H1 (cell line): ENCODE measurements at regions not wholly inside any gene's neighbourhood (a gene's known extent, or its start where the extent isn't known, plus 50 kb on each side); places are given as distances from the start of the nearest gene placed in this dataset.

Experiments
- CBX5 ChIP-seq: fragments of 300-800, 300-1000 bp; sonication (generic); IDR thresholded peaks from 2 replicates; pipeline ENCODE4 v1.7.1; 2016; ENCODE audit warnings: antibody characterized with exemption, low read length, low read depth
- CHD1 ChIP-seq: IDR thresholded peaks from 2 replicates; pipeline ENCODE4 v1.6.1; 2012; ENCODE audit warnings: low read depth, low read length, improper control_type of control experiment
- CHD7 ChIP-seq: fragments of 300-600 bp; sonication (generic); IDR thresholded peaks from 2 replicates; pipeline ENCODE4 v1.7.1; 2012; ENCODE audit warnings: low read length, moderate library complexity, mild to moderate bottlenecking, inconsistent platforms; ENCODE audit not compliant: insufficient replicate concordance
- CTCF ChIP-seq, 3 experiments: IDR thresholded peaks; 1 replicate in 2 of 3; 2 replicates in 1 of 3; pipeline versions ENCODE4 v1.5.1 to v1.6.1; 2011; ENCODE audit warnings: low read length in 3 of 3, mild to moderate bottlenecking in 3 of 3, inconsistent platforms in 2 of 3, low read depth in 1 of 3, moderate library complexity in 1 of 3; ENCODE audit not compliant: insufficient read depth in 1 of 3; ENCODE audit errors: control extremely low read depth in 1 of 3
- EZH2 ChIP-seq: fragments of 200-600 bp; sonication (generic); IDR thresholded peaks from 2 replicates; pipeline ENCODE4 v1.7.1; 2012; ENCODE audit warnings: low read depth, mild to moderate bottlenecking, moderate library complexity, low read length, inconsistent platforms; ENCODE audit not compliant: severe bottlenecking
- FOSL1 ChIP-seq: IDR thresholded peaks from 2 replicates; pipeline ENCODE4 v1.6.1; 2011; ENCODE audit warnings: mild to moderate bottlenecking, low read depth, low read length, moderate library complexity; ENCODE audit not compliant: insufficient read depth
- JUND ChIP-seq: IDR thresholded peaks from 2 replicates; pipeline ENCODE4 v1.6.1; 2011; ENCODE audit warnings: mild to moderate bottlenecking, improper control_type of control experiment, low read length
- POLR2AphosphoS5 ChIP-seq: IDR thresholded peaks from 2 replicates; pipeline ENCODE4 v1.6.1; 2011; ENCODE audit warnings: low read depth, low read length
- RAD21 ChIP-seq, 2 experiments: IDR thresholded peaks in 1 of 2; conservative IDR thresholded peaks in 1 of 2; 2 replicates each; pipeline ENCODE4 v1.6.1; 2011; ENCODE audit warnings: low read depth in 2 of 2, low read length in 2 of 2, improper control_type of control experiment in 1 of 2, inconsistent platforms in 1 of 2, mild to moderate bottlenecking in 1 of 2, moderate library complexity in 1 of 2
- RNF2 ChIP-seq: fragments of 200-900, 300-1000 bp; sonication (generic); IDR thresholded peaks from 2 replicates; pipeline ENCODE4 v1.7.1; 2016; ENCODE audit warnings: borderline replicate concordance, low read depth, mild to moderate bottlenecking, antibody characterized with exemption, low read length; ENCODE audit not compliant: poor library complexity, severe bottlenecking; ENCODE audit errors: missing control alignments
- SIRT6 ChIP-seq: IDR thresholded peaks from one replicate; pipeline ENCODE4 v1.7.1; 2012; ENCODE audit warnings: low read length, inconsistent platforms
- SP4 ChIP-seq: IDR thresholded peaks from 2 replicates; pipeline ENCODE4 v1.6.1; 2012; ENCODE audit warnings: low read length, inconsistent platforms
- SUZ12 ChIP-seq: fragments of 200-600 bp; sonication (generic); IDR thresholded peaks from 2 replicates; pipeline ENCODE4 v1.6.1; 2012; ENCODE audit warnings: mild to moderate bottlenecking, inconsistent platforms, low read length, moderate library complexity, mixed read lengths
- ZNF274 ChIP-seq: IDR thresholded peaks from 2 replicates; pipeline ENCODE4 v1.7.0; 2012; ENCODE audit warnings: low read length, borderline replicate concordance; ENCODE audit errors: extremely low read depth

- no peak for TF ChIP-seq CTCF (IDR thresholded peaks at IDR 0.05; ENCODE audit: control extremely low read depth in 1 of 3, insufficient read depth in 1 of 3, low read depth in 1 of 3, low read length in 3 of 3)
- TF ChIP-seq POLR2AphosphoS5 = no peak
- TF ChIP-seq SIRT6 = no peak
- TF ChIP-seq ZNF274 = no peak
- no peak for TF ChIP-seq FOSL1
- TF ChIP-seq SUZ12 = no peak
- no peak for TF ChIP-seq EZH2
- no peak for TF ChIP-seq CBX5
- TF ChIP-seq RNF2 = no peak
- no peak for TF ChIP-seq CHD7
- TF ChIP-seq CHD1 = no peak
- TF ChIP-seq SP4 = no peak
- no peak for TF ChIP-seq JUND
- TF ChIP-seq RAD21 (IDR thresholded peaks at IDR 0.05 in 1 of 2, conservative IDR thresholded peaks at IDR 0.05 in 1 of 2; ENCODE audit: low read depth in 2 of 2, low read length in 2 of 2) = no peak
Measured at GRCh38 chr1:114323959-114324661, 170.4 kb upstream of the SYT6 start.
